Stimulated activated CD8-positive, alpha-beta memory T cell treated with anti-CD3 and anti-CD28 coated beads, Interleukin-15, amount 100 ng/mL, for 4 hours (primary cell): ENCODE measurements at regions not wholly inside any gene's neighbourhood (a gene's known extent, or its start where the extent isn't known, plus 50 kb on each side); places are given as distances from the start of the nearest gene placed in this dataset.
"Not testable (repeated sequence)": the region's sequence is repeated elsewhere in the genome, so short reads cannot be mapped to it uniquely, and the experiment has no call there.

Source experiments
- DNase-seq, 2 donors: peaks; one replicate each; pipeline ENCODE4 v3.0.0-alpha.2; 2020; ENCODE audit warnings: low read depth in 2 of 2

- DNase-seq, result not testable (repeated sequence)
Measured at GRCh38 chr16:18263046-18263445, 73.5 kb downstream of the NPIPA8 start.

GRCh38 chr16:18261848-18262247 lies 74.7 kb downstream of the NPIPA8 start:
- not testable (repeated sequence) for DNase-seq

GRCh38 chr16:18259496-18260176 lies 76.9 kb downstream of the NPIPA8 start:
- not testable (repeated sequence) for DNase-seq

- not testable (repeated sequence) for DNase-seq
Measured at GRCh38 chr16:18252943-18253342, 83.6 kb downstream of the NPIPA8 start.

GRCh38 chr16:18230505-18230904 lies 106.0 kb downstream of the NPIPA8 start:
- DNase-seq, result not testable (repeated sequence)

- DNase-seq, result not testable (repeated sequence)
Measured at GRCh38 chr16:18222054-18223009, 114.2 kb downstream of the NPIPA8 start.

DNA sequence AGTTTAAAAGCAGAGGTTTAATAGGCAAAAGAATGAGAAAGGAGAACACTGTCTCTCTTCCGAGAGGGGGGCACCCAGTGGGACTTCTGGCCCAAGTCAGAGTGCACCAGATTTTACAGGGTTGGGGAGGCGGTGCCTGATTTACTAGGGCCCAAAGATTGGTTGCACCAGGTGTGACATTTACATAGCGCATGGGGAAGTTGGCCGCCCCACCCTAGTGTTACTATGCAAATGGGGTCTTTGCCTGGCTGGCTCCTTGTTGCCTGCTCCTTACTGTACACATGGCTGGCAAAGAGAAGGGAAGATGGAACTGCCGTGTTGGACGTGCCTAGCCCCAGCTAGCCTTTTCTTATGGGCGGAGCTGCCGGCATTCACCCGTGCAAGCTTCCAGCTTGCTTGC lies 118.8 kb downstream of the NPIPA8 start:
- DNase-seq, result not testable (repeated sequence)

GRCh38 chr16:18216814-18217213 lies 119.7 kb downstream of the NPIPA8 start:
- DNase-seq, result not testable (repeated sequence)

DNA sequence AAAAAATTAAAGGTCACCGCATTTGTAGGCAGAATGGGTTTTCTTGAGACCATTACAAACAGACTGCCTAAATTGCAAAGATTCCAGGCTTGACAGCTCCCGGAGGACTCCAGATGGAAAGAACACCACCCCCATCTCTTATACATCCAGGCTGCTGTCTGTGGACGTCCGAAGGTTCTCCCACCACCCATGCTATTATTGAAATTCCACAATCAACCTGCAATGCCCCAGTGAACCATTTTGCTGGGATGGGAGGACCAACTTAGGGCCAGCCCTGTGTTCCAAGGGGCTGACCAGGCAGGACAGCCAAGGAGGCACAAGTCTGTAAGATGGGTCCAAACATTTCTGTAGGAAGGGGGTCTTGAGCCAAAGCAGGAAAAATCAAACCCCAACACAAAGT lies 122.7 kb downstream of the NPIPA8 start:
- DNase-seq, result not testable (repeated sequence)

- not testable (repeated sequence) for DNase-seq
Measured at GRCh38 chr16:18211505-18211904, 125.0 kb downstream of the NPIPA8 start.

GRCh38 chr16:18204786-18205185 lies 131.8 kb downstream of the NPIPA8 start:
- not testable (repeated sequence) for DNase-seq

GRCh38 chr16:18204309-18204708 lies 132.2 kb downstream of the NPIPA8 start:
- DNase-seq, result not testable (repeated sequence)

GRCh38 chr16:18201511-18201910 lies 135.0 kb downstream of the NPIPA8 start:
- not testable (repeated sequence) for DNase-seq

DNA sequence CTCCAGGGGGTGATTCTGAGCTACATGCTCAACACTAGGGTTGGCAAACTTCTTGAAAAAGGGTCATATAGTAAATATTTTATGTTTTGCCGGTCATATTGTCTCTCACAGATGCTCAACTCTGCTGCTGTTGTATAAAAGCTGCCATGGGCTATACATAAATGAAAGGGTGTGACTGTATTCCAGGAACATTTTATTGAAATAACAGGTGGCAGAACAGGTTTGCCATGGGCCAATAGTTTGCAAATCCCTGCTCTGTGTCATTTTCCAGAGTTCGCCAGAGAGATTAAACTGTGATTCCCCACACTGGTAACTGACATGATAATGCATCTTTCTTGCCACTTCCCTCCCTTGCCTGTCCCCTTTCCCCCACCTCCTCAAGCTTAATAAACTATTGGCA lies 144.1 kb downstream of the NPIPA8 start:
- DNase-seq, result not testable (repeated sequence)

- not testable (repeated sequence) for DNase-seq
Measured at GRCh38 chr16:18190179-18190578, 146.4 kb downstream of the NPIPA8 start.

DNA sequence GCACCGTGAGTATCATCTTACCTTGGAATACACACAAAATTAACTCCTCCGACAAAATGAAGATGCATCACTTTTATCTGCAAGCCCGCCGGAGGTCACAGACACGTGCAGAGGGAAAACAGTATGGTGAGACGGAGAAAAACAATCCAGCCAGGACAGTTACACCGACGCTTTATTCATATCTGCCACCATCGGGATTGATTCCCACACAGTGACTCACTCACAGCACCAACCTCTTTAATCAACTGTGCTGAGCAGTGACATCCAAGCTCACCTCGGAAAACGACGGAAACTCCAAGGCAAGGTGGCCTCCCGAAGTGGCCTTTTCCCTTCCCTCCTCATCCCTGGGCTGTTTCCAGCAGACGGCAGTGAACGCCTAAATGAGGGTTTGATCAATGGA lies 151.8 kb downstream of the NPIPA8 start:
- DNase-seq, result not testable (repeated sequence)

DNA sequence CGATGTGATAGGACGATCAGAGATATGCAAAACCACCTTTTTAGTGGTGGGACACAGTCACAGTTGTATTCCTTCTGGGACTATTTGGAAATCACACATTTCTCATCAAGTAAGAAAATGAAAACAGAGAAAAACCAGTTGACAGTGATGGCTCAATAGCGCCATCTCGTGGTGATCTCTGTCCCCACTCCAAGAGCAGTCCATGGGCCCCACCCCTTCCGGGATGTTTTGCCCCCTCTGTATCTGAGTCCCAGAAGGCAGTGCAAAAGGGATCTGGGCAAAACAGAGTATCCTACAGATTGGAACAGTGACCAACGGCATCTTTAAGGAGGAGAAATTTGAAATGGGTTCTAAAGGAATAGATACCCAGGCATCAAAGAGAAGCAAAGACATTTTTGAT lies 155.5 kb downstream of the NPIPA8 start:
- DNase-seq, result not testable (repeated sequence)

DNA sequence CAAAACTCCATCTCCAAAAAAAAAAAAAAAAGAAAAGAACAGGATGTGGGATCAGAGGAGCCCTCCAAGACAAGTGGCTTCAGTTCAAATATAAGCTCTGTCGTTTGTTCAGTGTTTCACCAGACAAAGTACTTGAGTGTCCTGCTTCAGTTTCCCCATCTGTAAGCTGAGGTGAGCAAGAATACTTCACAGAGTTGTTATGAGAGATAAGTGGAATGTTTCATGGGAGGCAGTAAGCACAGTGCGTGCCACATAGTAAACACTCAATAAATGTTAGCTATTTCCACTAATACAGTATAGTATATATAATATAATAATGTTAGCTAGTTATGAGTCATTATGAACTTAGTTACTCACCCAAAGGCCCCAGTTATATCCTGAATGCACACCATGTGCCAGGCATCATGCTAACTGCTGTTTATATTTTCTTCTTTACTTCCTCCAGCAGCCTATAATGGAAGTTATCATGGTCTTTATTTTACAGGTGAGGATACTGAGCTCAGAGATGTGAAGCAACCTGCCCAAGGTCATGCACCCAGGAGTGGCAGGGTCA lies 162.5 kb downstream of the NPIPA8 start:
- not testable (repeated sequence) for DNase-seq

DNA sequence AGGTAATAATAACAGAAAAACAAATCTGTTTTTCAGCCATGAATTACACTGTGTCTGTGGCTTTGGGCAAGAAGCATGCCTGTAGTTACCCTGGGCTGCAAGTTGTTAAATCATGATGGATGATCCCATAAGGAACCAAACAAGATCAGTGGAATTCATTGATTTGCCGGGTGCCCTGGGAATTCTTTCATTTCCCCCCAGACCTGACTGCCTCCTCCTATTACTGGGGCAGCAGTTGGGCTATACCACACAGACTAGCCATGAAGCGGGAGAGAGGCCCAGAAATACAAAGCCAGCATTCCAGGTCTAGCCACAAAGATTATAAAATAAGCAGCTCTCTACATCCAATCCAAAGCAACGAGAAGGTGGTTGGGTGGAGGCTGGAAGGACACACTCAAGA lies 174.2 kb downstream of the NPIPA8 start:
- not testable (repeated sequence) for DNase-seq

DNA sequence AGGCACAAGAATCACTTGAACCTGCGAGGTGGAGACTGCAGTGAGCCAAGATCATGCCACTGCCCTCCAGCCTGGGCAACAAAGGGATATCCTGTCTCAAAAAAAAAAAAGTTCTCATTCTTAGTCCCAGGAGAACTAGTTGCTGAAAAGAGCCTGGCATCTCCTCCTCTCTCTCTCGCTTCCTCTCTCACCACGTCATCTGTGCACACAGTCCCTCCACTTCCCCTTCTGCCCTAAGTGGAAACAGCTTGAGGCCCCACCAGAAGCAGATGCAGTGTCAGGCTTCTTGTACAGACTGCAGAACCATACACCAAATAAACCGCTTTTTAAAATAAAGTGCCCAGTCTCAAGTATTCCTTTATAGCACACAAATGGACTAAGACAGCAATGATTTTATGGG lies 175.3 kb downstream of the NPIPA8 start:
- DNase-seq, result not testable (repeated sequence)

DNA sequence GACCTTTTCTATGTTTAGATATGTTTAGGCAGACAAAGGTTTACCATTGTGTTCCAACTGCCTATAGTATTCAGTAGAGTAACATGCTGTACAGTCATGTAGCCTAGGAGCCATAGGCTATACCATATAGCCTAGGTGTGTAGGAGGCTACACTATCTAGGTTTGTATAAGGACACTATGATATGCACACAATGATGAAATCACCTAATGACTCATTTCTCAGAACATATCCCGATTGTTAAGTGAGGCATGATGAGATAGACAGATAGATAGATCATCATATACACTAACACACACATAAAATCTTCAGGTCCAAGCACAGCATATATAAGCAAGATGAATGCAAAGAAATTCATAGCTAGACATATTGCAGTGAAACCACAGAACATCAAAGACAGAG lies 177.4 kb downstream of the NPIPA8 start:
- DNase-seq, result not testable (repeated sequence)

DNA sequence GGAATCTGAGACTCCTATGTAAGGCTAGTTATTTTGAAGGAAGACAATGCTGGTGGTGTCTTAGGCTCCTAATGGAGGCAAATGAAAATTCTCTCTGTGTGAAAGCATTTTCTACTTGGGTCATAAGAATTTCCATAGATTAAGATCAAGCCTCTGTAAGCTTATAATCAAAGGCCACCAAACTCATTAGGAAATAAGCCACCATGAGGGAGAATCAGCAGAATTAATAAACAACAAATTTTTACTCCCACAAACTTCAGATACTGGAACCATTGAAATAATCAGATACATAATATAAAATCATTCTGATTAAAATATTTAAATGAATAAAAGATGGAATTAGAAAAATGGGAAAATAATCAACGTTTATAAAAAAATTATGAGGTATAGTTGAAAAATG lies 178.7 kb downstream of the NPIPA8 start:
- not testable (repeated sequence) for DNase-seq
